Calu3 (cell line): ENCODE measurements at regions not wholly inside any gene's neighbourhood (a gene's known extent, or its start where the extent isn't known, plus 50 kb on each side); places are given as distances from the start of the nearest gene placed in this dataset.
"Not testable (repeated sequence)": the region's sequence is repeated elsewhere in the genome, so short reads cannot be mapped to it uniquely, and the experiment has no call there.

Experiments
- BruUV-seq: library from RNA; stranded (reverse); fragments of 400-500 nt; replicated peaks from 2 replicates; lab custom pipeline; 2021; lab: Mats Ljungman, UMichigan
- CTCF ChIA-PET: fragments of 300-600 bp; sonication (Branson Sonifier 250); formaldehyde crosslinking; loops from one replicate; lab custom pipeline; 2022; ENCODE audit warnings: antibody characterized with exemption; lab: Charles Lee
- DNase-seq: peaks from one replicate; pipeline ENCODE4 v3.0.0; 2022
- H3K27ac Mint-ChIP-seq: one replicate; pipeline ENCODE4 v1.8.0; 2022; ENCODE audit warnings: mixed read lengths; ENCODE audit not compliant: unreplicated experiment
- H3K27me3 Mint-ChIP-seq: one replicate; pipeline ENCODE4 v1.8.0; 2022; ENCODE audit warnings: mixed read lengths; ENCODE audit not compliant: unreplicated experiment
- H3K36me3 Mint-ChIP-seq: one replicate; pipeline ENCODE4 v1.8.0; 2022; ENCODE audit warnings: mild to moderate bottlenecking, moderate library complexity, mixed read lengths; ENCODE audit not compliant: insufficient read depth, unreplicated experiment
- H3K4me1 Mint-ChIP-seq: one replicate; pipeline ENCODE4 v1.8.0; 2022; ENCODE audit warnings: mild to moderate bottlenecking, low read depth, mixed read lengths; ENCODE audit not compliant: unreplicated experiment
- H3K4me3 Mint-ChIP-seq: one replicate; pipeline ENCODE4 v1.8.0; 2022; ENCODE audit warnings: mild to moderate bottlenecking, low read depth, moderate library complexity, mixed read lengths; ENCODE audit not compliant: unreplicated experiment
- H3K9me3 Mint-ChIP-seq: one replicate; pipeline ENCODE4 v1.8.0; 2022; ENCODE audit warnings: low read depth, mixed read lengths; ENCODE audit not compliant: unreplicated experiment
- CTCF ChIP-seq: fragments of 200-600 bp; IDR thresholded peaks from one replicate; pipeline ENCODE4 v1.8.0; 2022; ENCODE audit warnings: antibody characterized with exemption; ENCODE audit not compliant: unreplicated experiment
- intact Hi-C: fragments of 100-400 bp; cut with micrococcal nuclease; formaldehyde crosslinking; loops from one replicate; pipeline ENCODE4 v1.10.0; 2022; ENCODE audit not compliant: unreplicated experiment

- intact Hi-C loops = no loop called here
- no peaks in the 10 kb centered on the region for H3K36me3 Mint-ChIP-seq
- TF ChIP-seq CTCF = no peak
- no peak overlapping the region for H3K27ac Mint-ChIP-seq
- BruUV-seq = no TSS peak
- no peak for DNase-seq
- no peaks in the 10 kb centered on the region for H3K27me3 Mint-ChIP-seq
- no peaks in the 10 kb centered on the region for H3K9me3 Mint-ChIP-seq
- CTCF ChIA-PET = no interaction called here
- H3K4me3 Mint-ChIP-seq = no peak overlapping the region
- H3K4me1 Mint-ChIP-seq = no peaks in the 10 kb centered on the region
These were observed 2662.4 kb upstream of the PCDH20 start for GRCh38 chr13:64078025-64078424.

GRCh38 chr13:64077132-64077835 lies 2661.6 kb upstream of the PCDH20 start:
- intact Hi-C loops, H3K27ac Mint-ChIP-seq, BruUV-seq, H3K36me3 Mint-ChIP-seq, DNase-seq, H3K9me3 Mint-ChIP-seq, H3K27me3 Mint-ChIP-seq, H3K4me3 Mint-ChIP-seq, CTCF ChIA-PET, H3K4me1 Mint-ChIP-seq: not testable (repeated sequence)

GRCh38 chr13:64075543-64076271 lies 2660.1 kb upstream of the PCDH20 start:
- no peak for DNase-seq
- H3K36me3 Mint-ChIP-seq = no peaks in the 10 kb centered on the region

GRCh38 chr13:64074971-64075474 lies 2659.4 kb upstream of the PCDH20 start:
- BruUV-seq = no TSS peak
- no peaks in the 10 kb centered on the region for H3K9me3 Mint-ChIP-seq
- CTCF ChIA-PET = no interaction called here
- no peak for TF ChIP-seq CTCF
- H3K27me3 Mint-ChIP-seq = no peaks in the 10 kb centered on the region
- H3K27ac Mint-ChIP-seq = no peak overlapping the region
- H3K4me3 Mint-ChIP-seq = no peak overlapping the region
- no peaks in the 10 kb centered on the region for H3K36me3 Mint-ChIP-seq
- no peaks in the 10 kb centered on the region for H3K4me1 Mint-ChIP-seq
- intact Hi-C loops = no loop called here
- DNase-seq = no peak

More at GRCh38 chr13:64075543-64076271, 2660.1 kb upstream of the PCDH20 start:
- Mint-ChIP-seq H3K4me1 (no peaks in the 10 kb centered on the region), H3K4me3 (no peak overlapping the region), H3K27ac (no peak overlapping the region), H3K9me3 (no peaks in the 10 kb centered on the region), H3K27me3 (no peaks in the 10 kb centered on the region)
- BruUV-seq = no TSS peak
- CTCF ChIA-PET = no interaction called here
- intact Hi-C loops = no loop called here
- no peak for TF ChIP-seq CTCF

- no TSS peak for BruUV-seq
- Mint-ChIP-seq H3K4me1 (no peaks in the 10 kb centered on the region), H3K36me3 (no peaks in the 10 kb centered on the region), H3K9me3 (no peaks in the 10 kb centered on the region), H3K4me3 (no peak overlapping the region), H3K27ac (no peak overlapping the region), H3K27me3 (no peaks in the 10 kb centered on the region)
- intact Hi-C loops = no loop called here
- CTCF ChIA-PET = no interaction called here
- no peak for TF ChIP-seq CTCF
- no peak for DNase-seq
These were observed 2657.6 kb upstream of the PCDH20 start for GRCh38 chr13:64073203-64073602.
